NT2/D1 (cell line): ENCODE measurements at regions not wholly inside any gene's neighbourhood (a gene's known extent, or its start where the extent isn't known, plus 50 kb on each side); places are given as distances from the start of the nearest gene placed in this dataset.

Experiments
- YY1 ChIP-seq: IDR thresholded peaks from 2 replicates; pipeline ENCODE4 v1.6.1; 2011; ENCODE audit not compliant: insufficient read length, insufficient read depth
- ZNF274 ChIP-seq: IDR thresholded peaks from 2 replicates; pipeline ENCODE4 v1.6.1; 2011; ENCODE audit warnings: mild to moderate bottlenecking, low read depth, low read length

DNA sequence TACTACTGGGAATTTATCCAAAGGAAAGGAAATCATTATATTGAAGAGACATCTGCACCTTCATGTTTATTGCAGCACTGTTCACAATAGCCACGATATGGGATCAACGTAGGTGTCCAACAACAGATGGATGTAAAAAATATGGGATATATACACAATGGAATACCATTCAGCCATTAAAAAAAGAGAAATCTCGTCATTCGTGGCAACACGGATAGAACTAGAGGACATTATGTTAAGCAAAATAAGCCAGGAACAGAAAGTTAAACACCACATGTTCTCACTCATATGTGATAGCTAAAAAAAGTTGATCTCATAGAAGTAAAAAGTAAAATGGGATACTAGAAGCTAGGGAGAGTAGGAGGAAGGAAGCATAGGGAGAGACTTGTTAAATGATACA is 82.9 kb upstream of the CLMN start:
- TF ChIP-seq ZNF274 (no peak), YY1 (no peak)
